ENCODE measurements at regions not wholly inside any gene's neighbourhood (a gene's known extent, or its start where the extent isn't known, plus 50 kb on each side); places are given as distances from the start of the nearest gene placed in this dataset.

DNA sequence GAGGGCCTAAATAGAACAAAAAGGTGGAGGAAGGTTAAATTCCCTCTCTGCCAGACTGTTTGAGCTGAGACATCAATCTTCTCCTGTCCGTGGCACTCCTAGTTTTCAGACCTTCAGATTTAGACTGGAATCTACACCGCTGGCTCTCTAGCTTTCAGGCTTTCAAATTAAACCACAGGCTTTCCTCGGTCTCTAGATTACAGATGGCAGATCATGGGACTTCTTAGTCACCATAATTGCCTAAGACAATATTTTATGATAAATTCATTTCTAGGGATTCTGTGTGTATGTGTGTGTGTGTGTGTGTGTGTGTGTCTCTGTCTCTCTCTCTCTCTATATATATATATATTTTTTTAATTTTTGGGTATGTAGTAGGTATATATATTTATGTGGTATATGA lies 428.7 kb downstream of the PLA2G4A start:
- TF ChIP-seq YY1 (IDR thresholded peaks at IDR 0.05): no peak
- Histone ChIP-seq H3K27ac (ENCODE audit: low read depth in 1 of 2, low read length in 2 of 2) (no peak overlapping the region), H3K4me3 (ENCODE audit: low read depth in 1 of 3, low read length in 3 of 3) (no peak overlapping the region), H3K9me3 (ENCODE audit: control insufficient read depth in 4 of 4, low read length in 3 of 4) (no peaks in the 10 kb centered on the region), H3K27me3 (ENCODE audit: control insufficient read depth in 4 of 4, insufficient read depth in 4 of 4, low read length in 3 of 4) (no peaks in the 10 kb centered on the region), H3K4me1 (ENCODE audit: control insufficient read depth in 4 of 4, insufficient read depth in 4 of 4, low read length in 3 of 4) (no peaks in the 10 kb centered on the region), H3K36me3 (ENCODE audit: control insufficient read depth in 4 of 4, insufficient read depth in 3 of 4, low read depth in 1 of 4, low read length in 3 of 4) (no peaks in the 10 kb centered on the region), H3K9ac (ENCODE audit: low read depth in 1 of 2, low read length in 2 of 2) (no peak overlapping the region)
- 71% methylated on average over 3 of the region's 3 CpGs for WGBS
- DNase-seq (ENCODE audit: low spot score): no peak

DNA sequence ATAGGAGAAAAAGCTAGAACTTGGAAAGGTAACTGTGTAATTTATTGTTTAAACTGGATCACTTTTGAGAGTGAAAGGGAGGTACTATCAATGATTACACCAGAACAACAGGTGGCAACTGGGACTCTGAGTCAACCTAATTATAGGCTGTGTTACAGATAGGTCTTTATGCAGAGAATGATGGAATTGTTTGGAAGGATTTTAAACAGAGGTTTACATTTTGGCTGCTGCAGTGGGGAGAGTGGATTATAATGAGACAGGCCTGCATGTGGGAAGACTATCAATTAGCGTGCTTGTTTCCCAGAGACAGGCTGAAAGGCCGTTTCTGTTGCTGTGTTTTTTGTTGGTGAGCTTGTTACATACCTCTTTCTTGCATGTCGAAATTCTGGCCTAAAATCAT lies 432.9 kb downstream of the PLA2G4A start:
- no peaks in the 10 kb centered on the region for H3K4me1 ChIP-seq (ENCODE audit: control insufficient read depth in 4 of 4, insufficient read depth in 4 of 4, low read length in 3 of 4)
- 57% methylated on average over 3 of the region's 3 CpGs for WGBS
- no peak overlapping the region for H3K4me3 ChIP-seq (ENCODE audit: low read depth in 1 of 3, low read length in 3 of 3)
- H3K27ac ChIP-seq (ENCODE audit: low read depth in 1 of 2, low read length in 2 of 2): no peak overlapping the region
- TF ChIP-seq TAF1 (conservative IDR thresholded peaks at IDR 0.05): no peak
- no peak for TF ChIP-seq FOXA2 (IDR thresholded peaks at IDR 0.05)
- TF ChIP-seq YY1 (IDR thresholded peaks at IDR 0.05): no peak
- no peak for TF ChIP-seq GABPA (IDR thresholded peaks at IDR 0.05 in 1 of 2, conservative IDR thresholded peaks at IDR 0.05 in 1 of 2)
- TF ChIP-seq, protein P1, sequence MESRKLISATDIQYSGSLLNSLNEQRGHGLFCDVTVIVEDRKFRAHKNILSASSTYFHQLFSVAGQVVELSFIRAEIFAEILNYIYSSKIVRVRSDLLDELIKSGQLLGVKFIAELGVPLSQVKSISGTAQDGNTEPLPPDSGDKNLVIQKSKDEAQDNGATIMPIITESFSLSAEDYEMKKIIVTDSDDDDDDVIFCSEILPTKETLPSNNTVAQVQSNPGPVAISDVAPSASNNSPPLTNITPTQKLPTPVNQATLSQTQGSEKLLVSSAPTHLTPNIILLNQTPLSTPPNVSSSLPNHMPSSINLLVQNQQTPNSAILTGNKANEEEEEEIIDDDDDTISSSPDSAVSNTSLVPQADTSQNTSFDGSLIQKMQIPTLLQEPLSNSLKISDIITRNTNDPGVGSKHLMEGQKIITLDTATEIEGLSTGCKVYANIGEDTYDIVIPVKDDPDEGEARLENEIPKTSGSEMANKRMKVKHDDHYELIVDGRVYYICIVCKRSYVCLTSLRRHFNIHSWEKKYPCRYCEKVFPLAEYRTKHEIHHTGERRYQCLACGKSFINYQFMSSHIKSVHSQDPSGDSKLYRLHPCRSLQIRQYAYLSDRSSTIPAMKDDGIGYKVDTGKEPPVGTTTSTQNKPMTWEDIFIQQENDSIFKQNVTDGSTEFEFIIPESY (IDR thresholded peaks at IDR 0.05): no peak
- TF ChIP-seq, protein P2, sequence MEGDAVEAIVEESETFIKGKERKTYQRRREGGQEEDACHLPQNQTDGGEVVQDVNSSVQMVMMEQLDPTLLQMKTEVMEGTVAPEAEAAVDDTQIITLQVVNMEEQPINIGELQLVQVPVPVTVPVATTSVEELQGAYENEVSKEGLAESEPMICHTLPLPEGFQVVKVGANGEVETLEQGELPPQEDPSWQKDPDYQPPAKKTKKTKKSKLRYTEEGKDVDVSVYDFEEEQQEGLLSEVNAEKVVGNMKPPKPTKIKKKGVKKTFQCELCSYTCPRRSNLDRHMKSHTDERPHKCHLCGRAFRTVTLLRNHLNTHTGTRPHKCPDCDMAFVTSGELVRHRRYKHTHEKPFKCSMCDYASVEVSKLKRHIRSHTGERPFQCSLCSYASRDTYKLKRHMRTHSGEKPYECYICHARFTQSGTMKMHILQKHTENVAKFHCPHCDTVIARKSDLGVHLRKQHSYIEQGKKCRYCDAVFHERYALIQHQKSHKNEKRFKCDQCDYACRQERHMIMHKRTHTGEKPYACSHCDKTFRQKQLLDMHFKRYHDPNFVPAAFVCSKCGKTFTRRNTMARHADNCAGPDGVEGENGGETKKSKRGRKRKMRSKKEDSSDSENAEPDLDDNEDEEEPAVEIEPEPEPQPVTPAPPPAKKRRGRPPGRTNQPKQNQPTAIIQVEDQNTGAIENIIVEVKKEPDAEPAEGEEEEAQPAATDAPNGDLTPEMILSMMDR (IDR thresholded peaks at IDR 0.05; ENCODE audit: low read depth, low read length, missing input control): no peak
- no peak for TF ChIP-seq NR2F2 (IDR thresholded peaks at IDR 0.05)
- no peak for TF ChIP-seq HNF4A (conservative IDR thresholded peaks at IDR 0.05)
- no peak for TF ChIP-seq HNF4G (IDR thresholded peaks at IDR 0.05)
- no peak for TF ChIP-seq FOXA1 (IDR thresholded peaks at IDR 0.05)
- TF ChIP-seq EGR1 (IDR thresholded peaks at IDR 0.05; ENCODE audit: low read depth in 2 of 2): no peak
- no peak for TF ChIP-seq RXRA (IDR thresholded peaks at IDR 0.05)
- TF ChIP-seq, protein P3, sequence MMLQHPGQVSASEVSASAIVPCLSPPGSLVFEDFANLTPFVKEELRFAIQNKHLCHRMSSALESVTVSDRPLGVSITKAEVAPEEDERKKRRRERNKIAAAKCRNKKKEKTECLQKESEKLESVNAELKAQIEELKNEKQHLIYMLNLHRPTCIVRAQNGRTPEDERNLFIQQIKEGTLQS (IDR thresholded peaks at IDR 0.05): no peak
- no peak for TF ChIP-seq JUND (IDR thresholded peaks at IDR 0.05)
- TF ChIP-seq SP1 (IDR thresholded peaks at IDR 0.05): no peak
- TF ChIP-seq, protein P4, sequence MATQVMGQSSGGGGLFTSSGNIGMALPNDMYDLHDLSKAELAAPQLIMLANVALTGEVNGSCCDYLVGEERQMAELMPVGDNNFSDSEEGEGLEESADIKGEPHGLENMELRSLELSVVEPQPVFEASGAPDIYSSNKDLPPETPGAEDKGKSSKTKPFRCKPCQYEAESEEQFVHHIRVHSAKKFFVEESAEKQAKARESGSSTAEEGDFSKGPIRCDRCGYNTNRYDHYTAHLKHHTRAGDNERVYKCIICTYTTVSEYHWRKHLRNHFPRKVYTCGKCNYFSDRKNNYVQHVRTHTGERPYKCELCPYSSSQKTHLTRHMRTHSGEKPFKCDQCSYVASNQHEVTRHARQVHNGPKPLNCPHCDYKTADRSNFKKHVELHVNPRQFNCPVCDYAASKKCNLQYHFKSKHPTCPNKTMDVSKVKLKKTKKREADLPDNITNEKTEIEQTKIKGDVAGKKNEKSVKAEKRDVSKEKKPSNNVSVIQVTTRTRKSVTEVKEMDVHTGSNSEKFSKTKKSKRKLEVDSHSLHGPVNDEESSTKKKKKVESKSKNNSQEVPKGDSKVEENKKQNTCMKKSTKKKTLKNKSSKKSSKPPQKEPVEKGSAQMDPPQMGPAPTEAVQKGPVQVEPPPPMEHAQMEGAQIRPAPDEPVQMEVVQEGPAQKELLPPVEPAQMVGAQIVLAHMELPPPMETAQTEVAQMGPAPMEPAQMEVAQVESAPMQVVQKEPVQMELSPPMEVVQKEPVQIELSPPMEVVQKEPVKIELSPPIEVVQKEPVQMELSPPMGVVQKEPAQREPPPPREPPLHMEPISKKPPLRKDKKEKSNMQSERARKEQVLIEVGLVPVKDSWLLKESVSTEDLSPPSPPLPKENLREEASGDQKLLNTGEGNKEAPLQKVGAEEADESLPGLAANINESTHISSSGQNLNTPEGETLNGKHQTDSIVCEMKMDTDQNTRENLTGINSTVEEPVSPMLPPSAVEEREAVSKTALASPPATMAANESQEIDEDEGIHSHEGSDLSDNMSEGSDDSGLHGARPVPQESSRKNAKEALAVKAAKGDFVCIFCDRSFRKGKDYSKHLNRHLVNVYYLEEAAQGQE (IDR thresholded peaks at IDR 0.05): no peak
- H3K27me3 ChIP-seq (ENCODE audit: control insufficient read depth in 4 of 4, insufficient read depth in 4 of 4, low read length in 3 of 4): peaks cover 0 to 4% (median 1%) of the 10 kb centered on the region in 4 donors
- DNase-seq (ENCODE audit: low spot score): no peak
- H3K36me3 ChIP-seq (ENCODE audit: control insufficient read depth in 4 of 4, insufficient read depth in 3 of 4, low read depth in 1 of 4, low read length in 3 of 4): no peaks in the 10 kb centered on the region
- H3K9me3 ChIP-seq (ENCODE audit: control insufficient read depth in 4 of 4, low read length in 3 of 4): no peaks in the 10 kb centered on the region
- H3K9ac ChIP-seq (ENCODE audit: low read depth in 1 of 2, low read length in 2 of 2): no peak overlapping the region

All from liver (tissue), 8 donors.